ENCODE measurements at regions not wholly inside any gene's neighbourhood (a gene's known extent, or its start where the extent isn't known, plus 50 kb on each side); places are given as distances from the start of the nearest gene placed in this dataset.
A peak's percentile ranks its signal among the peaks of the same experiment; 100 is the strongest.
"Not testable (repeated sequence)": the region's sequence is repeated elsewhere in the genome, so short reads cannot be mapped to it uniquely, and the experiment has no call there.

DNA sequence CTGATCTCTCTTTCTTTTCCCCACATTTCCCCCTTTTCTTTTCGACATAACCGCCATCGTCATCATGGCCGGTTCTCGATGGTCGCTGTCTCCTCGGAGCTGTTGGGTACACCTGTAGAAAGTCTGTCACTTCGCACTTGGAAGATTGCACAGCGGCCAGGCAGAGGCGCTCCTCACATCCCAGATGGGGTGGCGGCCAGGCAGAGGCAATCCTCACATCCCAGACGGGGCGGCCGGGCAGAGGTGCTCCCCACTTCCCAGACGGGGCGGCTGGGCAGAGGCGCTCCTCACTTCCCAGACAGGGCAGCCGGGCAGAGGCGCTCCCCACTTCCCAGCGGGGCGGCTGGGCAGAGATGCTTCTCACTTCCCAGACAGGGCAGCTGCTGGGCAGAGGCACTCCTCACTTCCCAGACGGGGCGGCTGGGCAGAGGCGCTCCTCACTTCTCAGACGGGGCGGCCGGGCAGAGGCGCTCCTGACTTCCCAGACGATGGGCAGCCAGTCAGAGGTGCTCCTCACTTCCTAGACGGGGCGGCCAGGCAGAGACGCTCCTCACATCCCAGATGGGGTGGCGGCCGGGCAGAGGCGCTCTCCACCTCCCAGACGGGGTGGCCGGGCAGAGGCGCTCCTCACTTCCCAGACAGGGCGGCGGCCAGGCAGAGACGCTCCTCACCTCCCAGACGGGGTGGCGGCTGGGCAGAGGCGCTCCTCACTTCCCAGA lies 110.7 kb downstream of the C5orf15 start:
- DNase-seq (ENCODE audit: low read depth), result not testable (repeated sequence)

DNA sequence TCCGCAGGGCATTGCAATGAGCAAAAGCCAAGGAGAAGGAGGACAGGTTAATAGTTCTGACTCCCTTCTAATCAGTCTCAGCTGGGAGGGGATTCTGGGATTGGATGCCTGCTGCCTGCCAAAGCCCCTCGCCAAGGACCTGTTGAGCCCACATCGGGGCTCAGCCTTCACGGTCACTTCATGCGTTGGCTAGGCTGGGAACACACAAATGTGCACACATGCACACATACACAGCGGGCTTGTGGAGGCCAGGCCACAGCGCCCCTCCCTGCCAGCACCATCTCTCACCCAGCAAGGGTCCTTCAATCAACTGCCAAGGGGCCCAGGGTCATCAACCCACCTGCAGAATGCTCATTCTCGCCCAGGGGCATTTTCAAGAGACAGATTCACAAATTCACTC lies 113.9 kb downstream of the C5orf15 start:
- DNase-seq (ENCODE audit: low read depth), result no peak

DNA sequence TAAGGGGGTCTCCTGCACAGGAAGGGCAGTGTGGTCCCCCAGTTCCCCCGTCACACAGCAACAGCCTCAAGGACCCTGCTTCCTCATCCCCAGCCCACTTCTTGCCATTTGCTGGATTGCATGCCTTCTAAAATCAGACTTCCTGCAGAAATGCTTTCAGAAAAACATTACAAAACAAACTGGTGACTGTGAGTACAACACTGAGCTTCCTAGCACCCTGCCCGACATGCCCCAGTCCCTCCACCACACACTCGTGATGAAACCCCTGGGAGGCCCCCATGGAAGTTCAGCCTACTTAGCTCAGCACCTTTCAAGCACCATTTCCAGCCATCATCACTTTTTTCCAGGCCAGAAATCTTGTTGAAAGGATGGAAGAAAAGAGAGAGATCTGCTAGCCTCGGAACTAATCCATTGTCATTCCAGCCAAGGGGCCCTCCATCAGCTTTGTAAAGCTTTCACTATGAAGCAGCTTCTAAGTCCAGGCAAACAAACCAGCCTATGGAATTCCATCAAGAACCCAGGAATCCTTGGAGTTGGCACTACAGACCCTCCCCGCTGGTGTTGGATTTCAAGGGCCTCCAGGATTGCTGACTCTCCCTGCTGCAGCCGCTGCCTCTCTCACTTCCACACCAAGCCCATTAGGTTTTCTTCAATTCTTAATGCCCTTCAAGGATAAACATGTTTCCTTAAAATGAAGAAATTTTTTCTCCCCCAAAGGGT lies 114.6 kb downstream of the C5orf15 start:
- DNase-seq (ENCODE audit: low read depth), result no peak

DNA sequence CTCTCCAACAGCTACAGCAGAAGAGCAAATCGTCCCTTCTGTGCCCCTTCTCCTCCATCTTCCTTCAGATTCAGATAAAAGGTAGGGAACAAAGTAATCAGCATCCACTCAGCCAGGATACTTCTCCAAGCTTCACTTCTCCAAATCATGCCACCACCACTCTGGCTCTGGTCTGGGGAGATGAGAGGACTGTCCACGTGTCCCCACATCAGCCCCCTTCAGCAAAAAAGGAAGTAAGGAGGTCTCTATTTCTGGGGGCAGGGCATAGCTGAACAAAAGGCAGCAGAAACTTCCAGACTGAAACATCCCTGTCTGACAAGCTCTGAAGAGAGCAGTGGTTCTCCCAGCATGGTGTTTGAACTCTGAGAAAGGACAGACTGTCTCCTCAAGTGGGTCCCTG lies 116.9 kb downstream of the C5orf15 start:
- DNase-seq (ENCODE audit: low read depth), result no peak

DNA sequence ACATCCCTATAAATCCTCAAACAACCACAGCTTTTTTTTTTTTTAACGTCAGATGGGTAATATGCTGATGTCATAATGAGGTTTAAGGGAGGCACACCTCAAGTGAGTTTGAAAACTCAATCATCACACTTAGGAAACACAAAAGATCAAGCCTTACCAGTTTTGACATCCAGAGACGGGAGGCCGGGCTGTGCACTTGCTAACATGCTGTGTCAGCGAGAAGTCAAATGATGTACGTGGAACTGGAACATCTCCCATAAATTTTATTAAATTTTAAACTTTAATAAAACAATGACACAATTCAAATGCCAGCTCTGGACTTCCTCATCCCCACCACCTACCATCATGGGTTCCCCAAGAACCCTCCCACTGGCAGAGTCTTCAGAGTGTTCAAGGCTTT lies 117.6 kb downstream of the C5orf15 start:
- no peak for DNase-seq (ENCODE audit: low read depth)

DNA sequence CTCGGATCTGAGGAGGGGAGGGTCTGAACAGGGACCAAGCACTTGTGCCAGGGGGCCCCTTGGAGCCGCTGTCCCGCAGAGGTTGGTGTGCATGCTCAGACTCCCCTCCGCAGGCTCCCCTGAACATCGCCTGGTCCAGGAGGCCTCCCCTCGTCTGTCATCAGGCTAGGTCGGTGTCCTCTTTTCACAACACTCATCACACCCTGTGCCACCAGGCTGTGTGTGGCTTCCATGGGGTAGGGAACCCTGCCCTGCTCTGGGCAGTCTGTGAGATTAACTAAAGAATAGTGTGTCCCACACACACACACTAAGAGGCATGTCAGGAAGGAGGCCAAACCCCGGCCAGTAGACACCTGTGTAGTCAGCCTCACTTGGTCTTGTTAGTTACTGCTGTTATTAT lies 119.3 kb downstream of the C5orf15 start:
- no peak for DNase-seq (ENCODE audit: low read depth)

DNA sequence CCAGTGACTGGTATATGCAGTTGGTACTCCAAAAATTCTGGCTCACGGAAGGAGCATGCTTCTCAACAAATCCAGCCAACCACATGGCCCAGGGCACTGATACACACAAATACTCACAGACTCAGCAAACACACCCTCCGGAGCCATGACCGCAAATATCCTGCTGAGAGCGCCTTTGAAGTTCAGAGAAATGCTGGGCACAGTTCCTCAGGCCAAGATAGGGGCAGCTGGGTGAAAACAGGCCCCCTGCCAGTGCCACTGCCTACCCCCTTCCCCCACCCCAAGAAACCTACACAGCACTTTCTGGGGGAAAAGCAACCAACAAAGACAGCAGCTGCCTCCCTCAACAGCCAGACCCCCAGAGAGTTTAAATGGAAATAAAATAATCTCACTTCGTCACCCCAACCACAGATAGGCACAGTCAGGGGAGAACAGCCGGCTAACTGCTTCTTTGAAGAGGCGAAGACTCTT lies 120.0 kb downstream of the C5orf15 start:
- peak; percentile 8 for DNase-seq (ENCODE audit: low read depth)

DNA sequence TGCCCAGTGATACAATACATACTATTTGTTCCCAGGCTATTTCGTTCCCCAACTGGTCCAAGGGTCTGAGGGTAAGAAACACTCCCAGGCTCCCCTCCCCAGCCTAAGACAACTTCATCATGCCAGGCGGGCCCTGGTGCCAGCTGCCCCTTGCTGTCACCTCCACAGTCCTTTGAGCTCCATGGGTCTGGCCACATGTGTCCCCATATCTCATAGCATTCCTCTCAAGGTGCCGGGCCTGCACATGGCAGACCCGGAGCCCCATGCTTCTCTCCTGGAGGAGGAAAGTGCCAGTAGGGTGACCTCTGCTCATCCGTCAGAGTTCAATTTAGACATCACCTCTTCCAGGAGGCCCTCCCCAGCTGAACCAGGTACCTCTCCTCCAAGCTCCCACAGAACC lies 120.5 kb downstream of the C5orf15 start:
- no peak for DNase-seq (ENCODE audit: low read depth)

DNA sequence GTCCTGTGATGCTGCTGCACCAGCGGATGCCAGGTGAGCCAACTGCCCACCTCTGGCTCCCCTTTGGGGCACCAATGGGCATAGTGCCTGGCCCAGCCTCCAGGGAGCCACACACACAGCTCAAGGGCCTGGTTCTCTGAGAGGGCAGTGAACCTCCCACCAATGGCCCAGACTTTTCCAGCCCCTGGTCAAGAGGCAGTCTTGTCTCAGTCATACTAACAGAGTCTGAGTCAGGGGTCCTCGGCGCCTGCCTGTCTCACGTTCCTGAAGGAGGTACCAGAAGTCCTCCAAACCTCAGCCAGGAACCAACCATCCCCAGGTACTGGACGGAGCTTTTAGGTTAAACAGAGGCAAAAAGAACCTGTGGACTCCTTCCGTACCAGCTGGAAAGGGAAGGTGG lies 121.1 kb downstream of the C5orf15 start:
- DNase-seq (ENCODE audit: low read depth), result no peak

DNA sequence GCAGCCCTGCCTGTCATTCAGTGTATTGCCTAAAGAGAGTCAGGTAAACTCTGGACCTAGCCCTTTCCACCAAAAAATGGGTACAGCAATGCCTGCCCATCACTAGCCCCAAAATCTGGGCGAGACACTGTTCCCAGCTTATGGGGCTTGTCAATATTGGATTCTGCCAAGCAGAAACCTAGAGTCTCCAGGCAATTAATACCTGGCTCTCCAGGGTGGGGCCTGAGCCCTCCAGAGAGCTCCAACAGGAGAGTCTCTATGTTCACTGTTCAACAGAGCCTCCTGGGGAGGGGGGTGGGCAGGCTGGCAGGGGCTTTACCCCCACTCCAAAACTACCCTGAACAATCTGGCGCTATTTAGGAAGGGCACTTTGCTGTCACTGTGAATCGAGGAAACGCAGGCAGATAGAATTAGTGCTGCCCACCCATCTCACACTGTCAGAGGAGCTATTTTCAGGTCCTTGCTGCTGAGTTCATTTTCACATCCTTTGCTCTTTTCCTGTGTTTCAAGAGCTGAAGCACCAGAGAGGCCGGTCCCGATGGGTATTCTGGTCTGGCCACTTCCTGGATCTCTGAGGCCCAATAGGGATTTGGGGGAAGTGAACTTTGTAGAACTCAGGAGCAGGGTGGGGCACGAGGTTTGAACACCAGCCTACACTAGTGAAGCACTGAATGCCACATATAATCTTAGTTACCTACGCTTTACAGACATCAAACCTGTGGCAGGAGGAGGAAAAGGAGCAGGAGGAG lies 121.8 kb downstream of the C5orf15 start:
- no peak for DNase-seq (ENCODE audit: low read depth)

DNA sequence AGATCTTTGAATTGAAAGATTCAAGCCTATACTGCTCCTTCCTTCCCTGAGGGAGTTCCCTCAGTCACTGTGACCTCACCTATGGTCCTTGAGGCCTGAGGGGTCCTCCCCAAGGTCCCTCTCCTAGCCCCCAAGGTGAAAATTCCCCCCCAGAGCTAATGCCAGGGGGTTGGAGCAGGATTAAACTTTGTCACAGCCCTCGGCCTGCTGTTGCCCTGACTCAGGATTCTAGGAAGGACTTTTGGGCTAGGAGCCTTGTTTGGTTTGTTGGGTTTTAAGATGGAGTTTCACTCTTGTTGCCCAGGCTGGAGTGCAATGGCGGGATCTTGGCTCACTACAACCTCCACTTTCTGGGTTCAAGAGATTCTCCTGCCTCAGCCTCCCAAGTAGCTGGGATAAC lies 123.2 kb downstream of the C5orf15 start:
- DNase-seq (ENCODE audit: low read depth), result no peak

DNA sequence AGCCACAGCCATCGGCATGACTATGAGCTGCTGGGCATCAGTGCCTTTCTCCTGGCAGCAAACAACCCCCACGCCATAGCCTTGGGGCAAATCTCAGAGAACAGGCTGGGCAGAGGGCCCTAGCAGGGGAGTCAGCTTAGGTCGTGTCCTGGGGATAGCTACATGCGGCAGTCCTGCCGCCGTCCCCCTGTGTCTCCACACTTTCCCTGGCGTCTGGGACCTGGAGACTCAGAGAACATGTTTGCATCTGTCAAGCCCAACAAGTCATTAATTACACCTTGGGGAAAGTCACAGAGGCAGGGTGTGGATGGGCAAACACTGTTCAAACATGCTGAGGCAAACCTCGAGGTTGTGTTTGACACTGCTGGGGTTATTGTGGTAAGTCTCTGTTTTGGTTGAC lies 123.6 kb downstream of the C5orf15 start:
- DNase-seq (ENCODE audit: low read depth), result no peak

DNA sequence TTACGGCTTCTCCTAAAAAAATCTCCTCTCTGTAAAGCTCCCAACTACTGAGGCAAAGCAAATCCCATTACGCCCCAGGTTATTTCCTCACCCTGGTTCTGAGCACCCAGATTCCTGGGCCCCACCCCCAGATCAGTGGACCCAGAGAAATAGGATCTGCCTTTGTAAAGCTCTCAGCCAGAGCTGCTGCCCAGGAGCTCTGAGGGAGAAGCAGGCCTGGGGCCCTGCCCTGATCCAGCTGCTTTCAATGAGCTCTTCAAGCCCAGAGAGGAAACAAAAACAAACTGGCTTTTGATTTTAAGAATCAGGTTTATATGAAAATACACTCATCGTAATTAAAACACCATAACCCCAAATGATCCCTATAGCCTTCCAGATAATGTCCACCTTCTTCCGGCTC lies 124.5 kb downstream of the C5orf15 start:
- DNase-seq (ENCODE audit: low read depth), result no peak

DNA sequence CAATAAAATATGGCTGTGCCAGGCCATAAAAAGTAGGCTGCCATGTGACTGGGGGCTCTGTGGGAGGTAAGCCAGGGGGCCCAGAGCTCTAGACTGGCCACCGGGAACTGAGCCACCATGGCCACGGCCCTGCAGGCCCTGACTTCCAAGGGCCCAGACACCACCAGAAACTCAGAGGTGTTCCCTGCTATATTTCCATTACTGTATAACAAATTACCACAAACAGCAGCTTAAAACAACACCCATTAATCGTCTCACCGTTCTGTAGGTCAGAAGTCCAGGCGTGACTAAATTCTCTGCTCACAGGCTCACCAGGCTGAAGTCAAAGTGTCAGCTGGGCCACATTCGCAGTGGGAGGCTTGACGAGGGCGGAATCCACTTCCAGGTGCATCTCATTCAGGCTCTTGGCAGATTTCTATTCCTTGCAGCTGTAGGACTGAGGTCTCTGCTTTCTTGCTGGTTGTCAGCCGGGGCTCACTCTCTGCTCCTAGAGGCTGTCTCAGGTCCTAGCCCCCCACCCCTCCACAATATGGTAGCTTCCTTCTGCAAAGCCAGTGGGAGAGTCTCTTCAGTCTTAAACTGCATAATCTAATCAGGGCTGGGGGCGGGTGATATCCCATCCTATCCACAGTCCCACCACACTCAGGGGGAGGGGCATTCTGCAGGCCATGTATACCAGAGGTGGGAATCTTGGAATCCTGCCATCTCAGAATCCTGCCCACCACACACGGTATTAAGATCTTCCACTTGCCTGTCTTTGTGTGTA lies 125.4 kb downstream of the C5orf15 start:
- no peak for DNase-seq (ENCODE audit: low read depth)

DNA sequence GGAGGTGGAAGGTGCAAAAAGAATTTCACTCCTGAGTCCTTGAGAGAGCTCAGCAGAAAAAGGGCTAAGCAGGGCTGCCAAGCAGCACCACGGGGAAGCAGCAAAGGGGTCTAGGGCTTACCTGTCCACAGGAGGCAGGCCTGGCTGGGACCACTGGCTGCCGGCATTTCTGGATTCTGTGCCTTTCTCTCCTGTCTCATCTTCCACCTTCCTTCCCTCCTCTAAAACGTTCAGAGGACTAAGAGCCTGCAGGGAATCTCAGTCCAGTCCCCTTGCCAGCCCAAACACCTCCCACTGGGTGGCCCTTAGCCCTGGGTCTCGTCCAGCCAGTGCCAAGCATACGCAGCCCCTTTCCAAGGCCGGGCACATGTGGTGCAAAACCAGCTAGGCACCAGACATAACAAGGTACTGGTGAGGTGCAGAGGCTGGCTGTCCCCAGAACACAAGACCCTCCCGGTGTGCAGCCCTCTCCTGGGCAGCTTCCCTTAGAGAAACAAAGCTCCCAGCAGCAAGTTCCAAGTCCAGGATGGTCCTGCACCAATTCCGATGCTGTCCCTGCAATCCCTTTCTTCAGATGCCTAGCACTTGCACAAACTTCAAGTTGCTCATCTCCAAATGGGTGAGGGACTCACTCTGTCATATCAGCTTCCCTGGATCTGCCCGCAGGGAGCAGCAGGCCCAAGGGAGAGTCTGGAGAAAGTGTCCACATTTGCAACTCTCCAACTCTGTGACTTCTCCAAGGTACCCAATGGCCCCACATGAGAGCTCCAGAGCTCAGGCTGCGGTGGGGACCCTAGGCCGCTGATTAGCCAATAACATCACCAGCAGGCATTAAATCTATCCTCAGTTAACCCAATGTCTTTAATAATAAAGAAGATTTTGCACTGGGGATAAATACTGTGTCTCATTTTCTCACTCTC lies 126.3 kb downstream of the C5orf15 start:
- DNase-seq (ENCODE audit: low read depth), result no peak

DNA sequence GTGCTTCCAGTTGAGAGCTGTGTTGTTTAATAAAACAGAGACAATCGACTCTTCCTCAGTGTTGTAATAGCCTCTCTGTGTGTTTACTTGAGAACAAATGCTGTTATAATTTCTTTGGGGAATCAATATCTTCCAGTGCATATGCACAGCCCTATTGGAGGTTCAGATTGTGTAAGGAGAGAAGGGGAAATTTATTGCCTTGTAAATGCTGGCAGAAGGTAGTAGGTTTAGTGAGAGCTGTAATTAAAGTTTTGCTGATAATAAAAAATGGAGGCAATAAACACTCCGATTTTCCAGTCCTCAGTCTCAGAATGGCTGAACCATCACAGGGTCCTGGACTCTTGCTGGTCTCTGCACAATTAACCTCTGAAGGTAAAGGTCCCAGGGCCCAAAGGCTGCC lies 128.3 kb downstream of the C5orf15 start:
- DNase-seq (ENCODE audit: low read depth), result no peak

DNA sequence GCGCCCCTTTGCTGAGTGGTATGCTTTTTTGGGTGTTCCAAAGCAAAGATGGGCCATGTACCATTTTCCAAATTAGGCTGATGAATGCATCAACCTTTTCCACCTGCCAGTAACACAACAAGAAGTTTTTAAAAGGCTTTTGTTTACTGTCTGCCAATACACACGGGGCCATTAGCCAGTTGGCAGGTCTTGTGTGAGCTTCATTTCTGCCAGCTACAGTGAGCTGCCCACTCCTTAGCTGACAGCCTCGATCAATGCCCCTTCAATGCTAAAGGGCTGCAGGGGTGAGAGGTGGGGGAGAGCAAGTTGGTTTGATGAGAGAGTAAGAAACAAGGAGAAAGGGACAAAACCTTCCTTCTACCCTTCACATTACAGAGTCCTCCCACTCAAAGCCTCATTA lies 128.7 kb downstream of the C5orf15 start:
- DNase-seq (ENCODE audit: low read depth), result no peak

DNA sequence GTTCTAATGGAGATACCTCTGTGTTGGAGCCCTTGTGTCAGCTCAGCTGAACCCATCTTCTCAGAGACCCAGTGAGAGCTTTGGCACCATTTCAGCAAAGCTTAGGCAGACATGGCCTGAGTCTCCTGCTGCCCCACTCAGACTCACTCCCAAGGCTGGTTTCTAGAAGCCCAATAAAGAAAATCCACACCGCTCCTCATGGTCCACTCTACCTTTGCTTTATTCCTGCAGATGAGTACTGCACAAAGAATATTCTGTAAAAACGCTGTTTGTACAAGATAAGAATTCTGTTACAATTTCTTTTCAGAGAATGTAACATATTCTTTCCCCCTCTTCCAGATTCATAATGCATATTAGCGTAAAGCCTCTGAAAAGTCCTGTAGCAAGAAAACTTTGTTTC lies 129.3 kb downstream of the C5orf15 start:
- DNase-seq (ENCODE audit: low read depth), result no peak

DNA sequence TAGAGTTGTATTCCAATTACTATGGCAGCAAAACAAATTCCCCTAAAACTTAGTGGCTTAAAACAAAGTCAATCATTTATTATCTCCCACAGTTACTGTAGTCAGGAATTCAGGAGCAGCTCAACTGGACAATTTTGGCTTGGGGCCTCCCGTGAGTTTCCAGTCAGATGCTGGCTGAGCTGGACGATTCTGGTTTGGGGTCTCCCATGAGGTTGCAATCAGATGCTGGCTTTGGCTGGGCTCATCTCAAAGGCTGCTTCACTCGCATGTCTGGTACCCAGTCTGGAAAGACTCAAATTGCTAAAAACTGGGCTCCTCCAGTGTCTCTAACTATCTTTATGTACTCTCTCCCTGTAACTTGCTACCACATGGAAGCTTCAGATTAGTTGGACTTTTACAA lies 130.1 kb downstream of the C5orf15 start:
- DNase-seq (ENCODE audit: low read depth), result no peak

DNA sequence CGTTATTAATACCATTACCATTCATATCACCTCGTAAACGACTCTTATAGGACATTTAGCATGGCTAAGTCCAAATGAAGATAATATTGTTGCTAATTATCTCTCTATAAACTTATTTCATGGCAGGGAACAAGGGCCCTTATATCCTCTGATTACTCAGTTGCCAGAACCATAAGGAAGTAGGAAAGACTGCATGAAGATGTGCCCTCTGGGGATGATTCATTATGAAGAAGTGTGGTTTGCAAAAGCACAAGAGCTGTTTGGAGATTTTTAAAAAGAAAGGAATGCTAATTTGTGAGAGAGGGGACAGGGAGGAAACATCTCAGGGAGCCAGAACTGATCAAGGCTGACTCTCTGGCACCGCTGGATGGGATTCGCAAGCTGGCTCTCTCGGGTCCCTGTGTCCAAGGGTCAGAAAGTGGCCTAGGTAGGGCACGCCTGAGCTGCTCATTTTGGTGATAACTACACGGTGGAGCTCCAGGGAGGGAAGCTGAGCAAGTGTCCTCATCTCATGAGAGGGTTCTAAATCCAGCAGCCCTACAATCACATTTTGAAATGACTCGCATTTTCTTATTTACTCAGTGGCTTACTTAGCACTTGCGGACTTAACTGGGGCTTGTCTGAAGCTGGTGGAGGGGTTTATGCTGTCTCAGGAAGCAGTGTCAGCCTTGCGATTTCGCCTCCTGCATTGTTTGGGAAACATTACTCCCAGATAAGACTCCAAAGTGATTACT lies 136.8 kb downstream of the C5orf15 start:
- DNase-seq (ENCODE audit: low read depth), result peak; percentile 4
